ENCODE measurements at regions not wholly inside any gene's neighbourhood (a gene's known extent, or its start where the extent isn't known, plus 50 kb on each side); places are given as distances from the start of the nearest gene placed in this dataset.

GRCh38 chr16:72649254-72649944 is 398.5 kb downstream of the ZFHX3 start:
- TF ChIP-seq SMC3 (conservative IDR thresholded peaks at IDR 0.05; ENCODE audit: poor library complexity) (no peak), CTCF (IDR thresholded peaks at IDR 0.05; ENCODE audit: poor library complexity, severe bottlenecking) (no peak), EZH2 (IDR thresholded peaks at IDR 0.05; ENCODE audit: borderline replicate concordance, insufficient read depth, low read length, poor library complexity, severe bottlenecking) (no peak), EP300 (conservative IDR thresholded peaks at IDR 0.05; ENCODE audit: poor library complexity, severe bottlenecking) (no peak), TAF1 (IDR thresholded peaks at IDR 0.05; ENCODE audit: low read depth) (no peak), RAD21 (conservative IDR thresholded peaks at IDR 0.05) (no peak), MXI1 (conservative IDR thresholded peaks at IDR 0.05; ENCODE audit: poor library complexity, severe bottlenecking) (no peak), POLR2AphosphoS5 (IDR thresholded peaks at IDR 0.05) (no peak)
- TF ChIP-seq, protein P1, sequence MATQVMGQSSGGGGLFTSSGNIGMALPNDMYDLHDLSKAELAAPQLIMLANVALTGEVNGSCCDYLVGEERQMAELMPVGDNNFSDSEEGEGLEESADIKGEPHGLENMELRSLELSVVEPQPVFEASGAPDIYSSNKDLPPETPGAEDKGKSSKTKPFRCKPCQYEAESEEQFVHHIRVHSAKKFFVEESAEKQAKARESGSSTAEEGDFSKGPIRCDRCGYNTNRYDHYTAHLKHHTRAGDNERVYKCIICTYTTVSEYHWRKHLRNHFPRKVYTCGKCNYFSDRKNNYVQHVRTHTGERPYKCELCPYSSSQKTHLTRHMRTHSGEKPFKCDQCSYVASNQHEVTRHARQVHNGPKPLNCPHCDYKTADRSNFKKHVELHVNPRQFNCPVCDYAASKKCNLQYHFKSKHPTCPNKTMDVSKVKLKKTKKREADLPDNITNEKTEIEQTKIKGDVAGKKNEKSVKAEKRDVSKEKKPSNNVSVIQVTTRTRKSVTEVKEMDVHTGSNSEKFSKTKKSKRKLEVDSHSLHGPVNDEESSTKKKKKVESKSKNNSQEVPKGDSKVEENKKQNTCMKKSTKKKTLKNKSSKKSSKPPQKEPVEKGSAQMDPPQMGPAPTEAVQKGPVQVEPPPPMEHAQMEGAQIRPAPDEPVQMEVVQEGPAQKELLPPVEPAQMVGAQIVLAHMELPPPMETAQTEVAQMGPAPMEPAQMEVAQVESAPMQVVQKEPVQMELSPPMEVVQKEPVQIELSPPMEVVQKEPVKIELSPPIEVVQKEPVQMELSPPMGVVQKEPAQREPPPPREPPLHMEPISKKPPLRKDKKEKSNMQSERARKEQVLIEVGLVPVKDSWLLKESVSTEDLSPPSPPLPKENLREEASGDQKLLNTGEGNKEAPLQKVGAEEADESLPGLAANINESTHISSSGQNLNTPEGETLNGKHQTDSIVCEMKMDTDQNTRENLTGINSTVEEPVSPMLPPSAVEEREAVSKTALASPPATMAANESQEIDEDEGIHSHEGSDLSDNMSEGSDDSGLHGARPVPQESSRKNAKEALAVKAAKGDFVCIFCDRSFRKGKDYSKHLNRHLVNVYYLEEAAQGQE (IDR thresholded peaks at IDR 0.05; ENCODE audit: borderline replicate concordance), result no peak
